ENCODE measurements at regions not wholly inside any gene's neighbourhood (a gene's known extent, or its start where the extent isn't known, plus 50 kb on each side); places are given as distances from the start of the nearest gene placed in this dataset.

- no peak for DNase-seq (ENCODE audit: low spot score)
Observed at GRCh38 chr3:127375151-127375930, 87.5 kb upstream of the PRR20G start.

GRCh38 chr3:127374086-127375010 lies 86.5 kb upstream of the PRR20G start:
- DNase-seq (ENCODE audit: low spot score): no peak

GRCh38 chr3:127373441-127374085 lies 85.7 kb upstream of the PRR20G start:
- no peak for DNase-seq (ENCODE audit: low spot score)

GRCh38 chr3:127371846-127372245 lies 84.0 kb upstream of the PRR20G start:
- no peak for DNase-seq (ENCODE audit: low spot score)

DNA sequence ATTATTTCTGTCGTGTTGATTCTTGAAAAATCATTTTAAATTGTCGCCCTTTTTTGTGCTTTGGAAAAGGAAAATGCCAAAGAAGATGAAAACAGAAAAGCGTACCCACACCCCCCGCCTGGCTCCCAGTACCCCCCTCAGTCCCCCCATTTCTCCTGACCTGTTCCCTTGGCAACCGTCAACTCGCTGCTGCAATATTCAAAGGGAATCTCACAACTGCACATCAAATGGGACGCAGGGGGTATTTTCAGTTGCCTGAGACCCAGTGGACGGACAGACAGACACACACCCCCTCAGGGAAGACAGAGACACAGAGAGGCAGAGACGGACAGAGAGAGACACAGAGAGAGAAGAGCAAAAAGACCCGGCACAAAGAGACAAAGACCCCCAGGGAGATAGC lies 83.5 kb upstream of the PRR20G start:
- DNase-seq (ENCODE audit: low spot score): no peak

DNA sequence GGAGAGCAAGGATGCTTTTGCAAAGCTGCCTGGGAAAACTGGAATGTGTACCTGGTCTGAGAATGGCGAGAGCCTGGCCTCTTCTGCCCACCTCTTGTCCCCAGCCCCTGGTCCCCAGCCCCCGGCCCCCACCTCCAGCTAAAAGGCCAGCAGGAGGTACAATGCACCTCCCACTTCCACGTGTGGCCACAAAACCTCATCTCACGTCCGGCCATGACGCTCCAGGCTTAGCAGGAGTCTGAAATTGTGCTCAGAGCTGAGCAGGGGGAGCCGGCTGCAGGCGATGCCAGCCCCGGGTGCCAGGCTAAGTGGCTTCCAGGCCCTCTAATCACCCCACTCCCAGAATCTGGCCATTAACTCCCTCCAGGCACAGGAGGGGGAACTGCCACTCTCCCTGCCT lies 83.1 kb upstream of the PRR20G start:
- DNase-seq (ENCODE audit: low spot score): no peak

DNA sequence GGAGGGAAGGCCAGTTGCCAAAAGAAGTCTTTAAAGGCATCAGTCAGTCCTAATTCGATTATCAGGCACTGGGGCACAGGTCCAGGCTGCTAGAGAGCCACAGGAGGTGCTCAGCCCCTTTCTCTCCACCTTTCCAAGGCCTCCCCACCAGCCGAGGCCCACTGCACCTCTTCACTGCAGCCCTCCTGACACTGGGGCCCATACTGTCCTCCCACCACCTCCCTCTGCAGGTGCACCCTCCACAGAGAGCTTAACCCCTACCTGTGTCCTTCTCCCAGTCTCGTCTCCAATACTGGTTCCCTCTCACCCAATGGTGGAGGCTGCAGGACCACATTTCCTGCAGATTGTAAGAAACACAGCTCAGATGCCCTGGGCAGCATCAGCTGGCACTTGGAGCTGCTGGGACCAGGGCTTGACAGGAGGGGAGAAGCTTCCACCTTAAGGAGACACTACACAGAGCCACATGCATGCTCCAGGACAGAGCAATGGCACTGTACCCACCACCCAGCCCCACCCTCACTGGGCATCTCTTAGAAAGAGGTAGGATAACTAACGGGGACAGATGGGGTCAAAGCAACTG lies 81.6 kb upstream of the PRR20G start:
- no peak for DNase-seq (ENCODE audit: low spot score)

GRCh38 chr3:127368186-127369032 lies 80.6 kb upstream of the PRR20G start:
- no peak for DNase-seq (ENCODE audit: low spot score)

DNA sequence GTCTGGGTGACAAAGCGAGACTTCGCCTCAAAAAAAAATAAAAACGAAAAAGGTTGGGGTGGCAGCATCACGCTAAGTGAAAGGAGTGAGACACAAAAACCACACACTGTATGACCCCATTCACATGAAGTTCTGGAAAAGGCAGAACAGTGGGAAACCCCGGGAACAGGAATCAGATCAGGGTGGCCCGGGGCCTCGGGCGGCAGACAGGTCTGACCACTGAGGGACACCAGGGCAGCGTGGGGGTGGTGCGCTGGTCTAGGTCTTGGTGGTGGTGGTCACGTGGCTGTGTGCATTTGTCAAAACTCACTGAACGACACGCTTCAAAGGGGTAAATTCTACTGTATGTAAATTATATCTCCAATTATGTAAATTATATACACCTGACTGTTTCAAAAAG lies 79.7 kb upstream of the PRR20G start:
- DNase-seq (ENCODE audit: low spot score): no peak

- no peak for DNase-seq (ENCODE audit: low spot score)
Observed at GRCh38 chr3:127366383-127366782, 78.5 kb upstream of the PRR20G start.

- no peak for DNase-seq (ENCODE audit: low spot score)
Observed at GRCh38 chr3:127365163-127365798, 77.4 kb upstream of the PRR20G start.

DNA sequence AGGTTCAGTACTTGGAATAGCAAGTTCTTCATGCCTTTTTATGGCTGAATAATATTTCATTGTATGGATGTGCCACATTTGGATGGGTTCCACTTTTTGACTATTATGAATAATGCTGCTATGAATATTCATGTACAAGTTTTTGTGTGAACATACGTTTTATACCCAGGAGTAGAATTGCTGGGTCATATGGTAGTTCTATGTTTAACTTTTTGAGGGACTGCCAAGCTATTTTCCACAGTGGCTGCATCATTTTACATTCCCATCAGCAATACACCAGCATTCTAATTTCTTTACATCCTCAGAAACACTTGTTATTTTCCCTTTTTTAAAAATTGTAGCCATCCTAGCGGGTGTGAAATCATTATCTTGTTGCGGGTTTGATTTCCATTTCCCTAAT lies 76.0 kb upstream of the PRR20G start:
- DNase-seq (ENCODE audit: low spot score): no peak

DNA sequence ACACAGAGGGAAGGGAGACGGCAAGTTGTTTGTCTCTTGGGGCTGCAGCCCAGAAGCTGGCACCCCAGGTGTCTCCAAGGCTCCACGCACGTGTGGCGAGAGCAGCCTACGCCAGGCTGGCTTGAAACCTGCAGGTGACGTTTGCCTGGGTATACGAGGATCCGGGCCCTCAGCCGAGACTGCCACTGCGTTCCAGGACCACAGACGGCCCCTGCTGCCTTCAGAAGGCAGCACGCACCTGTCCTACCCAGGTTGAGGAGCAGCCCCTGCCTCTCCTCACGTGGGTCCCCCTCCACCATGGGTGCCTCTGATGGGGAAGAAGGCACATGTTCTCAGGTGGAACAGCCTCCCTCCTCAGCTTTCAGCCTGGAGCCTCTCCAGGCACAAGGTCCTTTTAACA lies 75.3 kb upstream of the PRR20G start:
- DNase-seq (ENCODE audit: low spot score): no peak

- DNase-seq (ENCODE audit: low spot score): no peak
Observed at GRCh38 chr3:127360647-127361046, 72.8 kb upstream of the PRR20G start.

- DNase-seq (ENCODE audit: low spot score): no peak
Observed at GRCh38 chr3:127358641-127359040, 70.8 kb upstream of the PRR20G start.

GRCh38 chr3:127356381-127356780 lies 68.5 kb upstream of the PRR20G start:
- DNase-seq (ENCODE audit: low spot score): no peak

- DNase-seq (ENCODE audit: low spot score): peak; percentile 10
Observed at GRCh38 chr3:127354761-127355160, 66.9 kb upstream of the PRR20G start.

- no peak for DNase-seq (ENCODE audit: low spot score)
Observed at GRCh38 chr3:127352612-127353011, 64.8 kb upstream of the PRR20G start.

- no peak for DNase-seq (ENCODE audit: low spot score)
Observed at GRCh38 chr3:127351775-127352350, 64.0 kb upstream of the PRR20G start.

GRCh38 chr3:127351321-127351720 lies 63.5 kb upstream of the PRR20G start:
- DNase-seq (ENCODE audit: low spot score): no peak
